Activated CD8-positive, alpha-beta memory T cell treated with anti-CD3 and anti-CD28 coated beads, Interleukin-2, amount 50 U/mL, for 48 hours (primary cell): ENCODE measurements at regions not wholly inside any gene's neighbourhood (a gene's known extent, or its start where the extent isn't known, plus 50 kb on each side); places are given as distances from the start of the nearest gene placed in this dataset.
A peak's percentile ranks its signal among the peaks of the same experiment; 100 is the strongest.

ENCODE experiments used
- DNase-seq: peaks from one replicate; pipeline ENCODE4 v3.0.0-alpha.2; 2020

DNA sequence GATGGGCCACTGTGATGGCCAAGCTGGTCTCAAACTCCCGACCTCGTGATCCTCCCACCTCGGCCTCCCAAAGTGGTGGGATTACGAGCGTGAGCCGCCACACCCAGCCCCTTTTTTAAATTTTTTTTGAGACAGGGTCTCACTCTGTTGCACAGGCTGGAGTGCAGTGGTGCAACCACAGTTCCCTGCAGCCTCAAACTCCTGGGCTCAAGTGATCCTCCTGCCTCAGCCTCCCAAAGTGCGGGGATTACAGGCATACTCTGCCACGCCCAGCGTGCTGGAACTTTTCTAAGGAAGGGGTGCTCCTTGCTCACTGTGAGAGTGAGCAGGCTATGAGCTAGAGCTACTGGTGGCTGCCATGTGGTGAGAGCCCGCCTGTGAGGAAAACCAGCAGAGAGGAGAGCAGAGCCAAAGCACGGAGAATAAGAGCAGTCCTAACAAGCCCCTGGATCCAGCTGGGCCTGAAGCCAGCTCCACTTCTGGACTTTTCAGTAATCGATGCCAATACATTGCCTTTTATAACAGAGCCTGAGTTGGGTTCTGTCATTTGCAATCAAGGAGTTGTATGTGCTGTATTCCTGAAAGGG lies 75.5 kb upstream of the UNC5A start:
- peak; percentile 20 for DNase-seq

DNA sequence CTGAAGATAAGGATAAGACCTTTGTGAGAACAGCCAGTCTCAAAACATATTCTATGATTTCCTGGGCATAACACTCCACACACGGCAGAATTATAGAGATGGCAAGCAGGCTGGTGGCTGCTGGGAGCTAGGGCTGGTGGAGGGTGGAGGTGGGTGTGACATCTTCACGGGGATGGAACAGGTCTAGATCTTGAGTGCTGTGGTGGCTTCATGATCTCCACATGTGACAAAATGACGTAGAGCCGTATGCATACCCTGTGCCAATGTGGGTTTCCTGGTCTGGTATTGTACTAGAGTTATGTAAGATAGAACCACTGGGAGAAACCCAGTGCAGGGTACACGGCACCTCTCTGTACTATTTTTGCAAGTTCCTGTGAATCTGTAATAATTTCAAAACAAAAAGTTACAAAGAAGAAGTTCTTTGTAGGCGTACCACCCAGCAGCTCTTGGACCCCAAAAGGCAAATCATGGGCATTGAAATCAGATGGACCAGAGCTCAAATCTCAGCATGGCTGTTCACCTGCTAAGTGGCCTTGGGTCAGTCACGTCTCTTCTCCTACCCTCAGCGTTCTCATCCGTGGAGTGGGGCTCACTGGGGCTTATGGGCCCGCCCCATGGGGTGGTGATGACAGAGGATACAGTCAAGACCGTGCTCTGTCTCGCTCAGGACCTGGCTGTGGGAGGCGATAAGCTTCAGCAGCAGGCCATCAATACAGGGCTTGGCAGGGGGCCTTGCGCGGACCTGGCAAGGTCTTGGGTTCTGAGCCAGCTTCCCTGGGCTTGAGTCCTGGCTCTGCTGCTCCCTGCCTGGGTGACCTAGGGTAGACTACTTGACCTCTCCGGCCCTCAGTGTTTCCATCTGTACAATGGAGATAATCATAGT lies 74.7 kb upstream of the UNC5A start:
- DNase-seq, result peak; percentile 40

GRCh38 chr5:176736301-176736930 lies 73.9 kb upstream of the UNC5A start:
- peak; percentile 39 for DNase-seq

DNA sequence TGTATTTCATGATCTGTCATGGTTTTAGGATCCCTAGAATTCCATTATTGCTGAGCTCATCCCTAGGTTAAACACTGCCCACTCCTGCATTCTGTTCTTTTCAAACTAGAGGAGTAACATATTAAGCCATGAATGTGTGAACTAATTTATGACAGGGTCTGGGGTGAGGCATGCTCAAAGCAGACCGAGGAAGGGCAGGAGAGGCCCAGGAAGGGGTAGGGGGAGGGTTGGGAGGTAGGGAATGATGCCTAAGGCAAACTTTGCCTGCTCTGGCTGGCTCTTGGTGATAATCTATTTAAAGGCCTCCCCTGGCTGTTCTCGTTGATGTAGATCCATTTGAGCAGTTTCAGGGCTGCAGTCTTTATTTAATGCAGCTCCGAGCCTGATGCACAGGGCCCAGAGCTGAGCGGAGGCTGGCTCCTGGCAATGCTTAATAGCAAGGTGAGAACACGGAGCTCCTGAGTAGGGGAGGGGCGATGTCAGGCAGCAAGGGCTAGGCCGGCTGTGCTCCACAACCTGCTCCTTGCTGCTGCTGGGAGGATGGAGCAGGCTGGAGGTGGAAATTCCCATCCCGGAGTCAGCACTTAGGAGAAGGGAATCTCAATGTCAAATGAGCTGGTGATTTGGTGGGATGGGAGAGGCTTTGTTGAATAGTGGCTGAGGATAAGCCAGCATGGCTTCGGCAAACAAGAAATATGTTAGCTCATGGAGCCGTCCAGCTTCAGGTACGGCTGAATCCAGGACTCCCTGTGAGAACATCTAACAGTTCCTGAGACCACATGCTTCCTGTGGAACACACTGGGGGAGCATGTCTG lies 73.2 kb upstream of the UNC5A start:
- DNase-seq, result peak; percentile 42

- DNase-seq, result peak; percentile 23
Observed at GRCh38 chr5:176737746-176738636, 72.4 kb upstream of the UNC5A start.

DNA sequence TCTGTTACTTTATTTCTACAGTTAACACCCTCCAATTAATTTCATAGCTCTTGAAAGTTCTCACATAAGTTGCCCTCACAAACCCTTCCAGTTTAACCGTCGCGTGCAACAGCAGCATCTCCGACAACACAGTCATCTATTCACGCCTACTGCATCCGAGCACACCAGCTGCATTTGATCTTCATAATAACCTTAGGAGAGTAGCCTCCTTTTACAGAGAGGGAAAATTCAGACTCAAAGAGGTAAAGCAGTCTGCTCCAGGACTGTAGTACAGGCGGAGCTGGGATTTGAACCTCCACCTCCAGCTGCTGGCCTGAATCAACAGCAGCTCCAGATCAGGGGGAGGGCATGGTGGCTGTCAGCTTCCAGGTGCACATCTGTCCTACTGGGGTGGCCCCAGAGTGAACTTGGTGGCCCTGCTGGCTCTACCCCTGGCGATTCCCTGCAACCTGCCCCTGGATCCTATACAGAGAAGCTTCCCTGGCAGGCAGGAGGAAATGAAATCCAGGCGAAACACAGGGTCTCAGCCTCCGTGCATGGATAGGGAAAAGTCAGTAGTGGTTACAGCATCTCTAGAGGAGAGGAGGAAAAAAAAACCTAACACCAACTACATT lies 71.6 kb upstream of the UNC5A start:
- DNase-seq, result peak; percentile 35

GRCh38 chr5:176739461-176740051 lies 70.8 kb upstream of the UNC5A start:
- DNase-seq, result peak; percentile 44

DNA sequence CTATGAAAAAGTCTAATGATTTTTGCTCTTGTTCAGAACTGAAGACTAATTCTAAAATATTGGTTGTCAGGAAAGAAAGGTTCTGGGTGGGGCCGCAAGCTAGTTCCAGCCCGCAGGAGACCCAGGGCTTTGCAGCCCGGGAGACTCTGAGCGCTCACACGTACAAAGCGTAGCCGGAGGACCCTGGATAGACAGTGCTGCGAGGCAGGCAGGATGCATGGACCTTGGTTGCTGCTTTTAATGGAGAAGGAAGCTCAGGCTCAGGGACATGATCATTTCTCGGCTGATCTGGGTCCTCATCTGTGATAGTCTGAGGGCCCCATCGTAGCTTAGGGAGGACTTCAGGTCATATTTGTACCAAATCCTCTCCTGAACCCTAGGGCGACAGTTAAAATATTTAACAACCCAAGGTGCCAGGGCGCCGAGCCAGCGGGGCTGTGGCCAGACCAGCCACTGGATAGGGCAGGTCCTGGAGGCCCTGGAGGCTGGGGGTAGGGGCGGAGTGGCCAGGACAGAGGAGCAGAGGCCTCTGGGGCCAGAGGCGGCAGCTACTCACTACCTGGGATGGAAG lies 70.1 kb upstream of the UNC5A start:
- DNase-seq, result peak; percentile 37

GRCh38 chr5:176740702-176741496 lies 69.5 kb upstream of the UNC5A start:
- peak; percentile 32 for DNase-seq

- DNase-seq, result peak; percentile 37
Observed at GRCh38 chr5:176741561-176742211, 68.7 kb upstream of the UNC5A start.

GRCh38 chr5:176742246-176743105 lies 67.9 kb upstream of the UNC5A start:
- peak; percentile 40 for DNase-seq

DNA sequence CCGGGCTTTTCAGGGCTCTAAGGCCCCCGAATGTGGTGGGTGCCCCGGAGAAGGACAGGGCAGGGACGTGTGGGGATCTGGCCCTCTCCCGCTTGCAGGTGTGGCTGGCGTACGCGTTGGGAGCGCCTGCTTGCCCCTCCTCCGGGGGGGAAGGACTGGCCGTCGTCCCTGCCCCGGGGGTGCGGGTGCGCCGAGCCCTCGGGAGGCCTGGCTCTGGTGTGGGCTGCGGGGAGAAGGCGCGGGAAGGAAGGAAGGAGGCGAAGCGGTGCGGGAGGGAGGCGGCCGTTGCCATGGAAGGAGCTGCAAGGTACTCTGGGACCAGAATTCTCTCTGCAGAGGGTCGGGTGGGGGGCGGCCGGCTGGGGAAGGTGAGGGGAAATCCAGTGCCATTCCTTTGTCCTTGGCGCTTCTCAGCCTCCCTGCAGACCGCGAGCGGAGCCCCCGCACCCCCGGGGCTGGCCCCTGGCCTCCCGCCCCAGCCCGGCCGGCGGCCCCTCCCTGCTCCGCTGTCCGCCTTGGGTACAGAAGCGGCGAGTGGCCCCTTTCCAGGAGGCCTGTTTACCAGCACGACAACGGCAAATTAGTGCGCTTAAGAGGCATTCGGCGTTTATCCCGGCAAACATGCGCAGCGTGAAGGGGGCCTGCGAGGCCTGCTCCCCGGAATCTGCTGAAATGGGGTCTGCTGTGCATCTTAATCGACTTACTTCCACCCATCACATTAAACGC lies 67.1 kb upstream of the UNC5A start:
- DNase-seq, result peak; percentile 51

DNA sequence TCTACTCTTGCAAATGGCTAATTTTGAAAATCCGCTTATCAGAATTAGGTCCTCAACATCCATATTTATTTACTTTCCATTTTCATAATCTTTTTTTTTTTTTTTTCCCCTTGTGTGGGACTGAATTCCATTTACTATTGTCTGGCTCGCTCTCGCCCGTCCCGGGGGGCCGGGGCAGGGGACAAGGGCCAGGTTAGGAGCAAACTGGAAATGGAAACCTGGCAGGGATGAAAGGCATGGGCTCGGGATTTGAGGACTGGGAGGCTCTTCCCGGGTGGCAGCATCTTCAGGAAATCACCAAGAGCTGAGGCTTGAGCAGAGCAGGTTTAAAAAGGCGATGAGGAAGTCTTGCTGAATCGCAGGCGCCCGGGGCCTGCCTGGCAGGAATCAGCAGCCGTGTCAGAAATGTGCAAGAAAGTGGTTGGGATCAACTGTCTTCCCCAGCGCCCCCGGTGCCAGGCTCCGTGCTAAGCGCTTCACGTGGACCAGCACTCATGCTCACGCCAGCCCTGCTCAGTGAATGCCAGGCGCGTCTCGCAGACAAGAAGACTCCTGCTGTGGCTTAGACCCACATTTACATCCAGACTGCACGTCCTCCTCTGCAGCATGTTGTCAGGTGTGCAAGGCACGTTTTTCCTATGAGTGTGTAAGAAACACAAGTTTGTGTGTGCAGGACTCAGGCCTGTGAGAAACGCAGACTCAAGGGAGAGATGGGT lies 66.3 kb upstream of the UNC5A start:
- peak; percentile 49 for DNase-seq

DNA sequence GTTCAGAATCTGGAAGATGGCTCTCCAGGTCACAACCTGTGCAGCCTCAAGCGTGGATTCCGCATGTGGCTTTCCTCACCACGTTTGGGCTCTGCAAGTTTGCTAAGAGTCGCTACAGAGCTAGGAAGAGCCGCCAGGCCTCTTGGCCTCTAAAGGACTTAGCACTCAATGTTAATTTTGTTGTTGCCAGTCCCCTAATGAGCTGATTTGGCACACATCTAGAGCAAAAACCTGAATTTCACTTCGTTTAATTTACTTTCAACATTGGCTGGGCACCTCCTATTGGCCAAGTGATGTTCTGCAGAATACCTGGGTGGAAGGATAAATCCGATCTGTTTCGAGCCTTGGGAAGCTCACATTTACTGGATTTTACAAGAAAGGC lies 65.8 kb upstream of the UNC5A start:
- DNase-seq, result peak; percentile 49

GRCh38 chr5:176747670-176748072 lies 62.7 kb upstream of the UNC5A start:
- DNase-seq, result no peak

DNA sequence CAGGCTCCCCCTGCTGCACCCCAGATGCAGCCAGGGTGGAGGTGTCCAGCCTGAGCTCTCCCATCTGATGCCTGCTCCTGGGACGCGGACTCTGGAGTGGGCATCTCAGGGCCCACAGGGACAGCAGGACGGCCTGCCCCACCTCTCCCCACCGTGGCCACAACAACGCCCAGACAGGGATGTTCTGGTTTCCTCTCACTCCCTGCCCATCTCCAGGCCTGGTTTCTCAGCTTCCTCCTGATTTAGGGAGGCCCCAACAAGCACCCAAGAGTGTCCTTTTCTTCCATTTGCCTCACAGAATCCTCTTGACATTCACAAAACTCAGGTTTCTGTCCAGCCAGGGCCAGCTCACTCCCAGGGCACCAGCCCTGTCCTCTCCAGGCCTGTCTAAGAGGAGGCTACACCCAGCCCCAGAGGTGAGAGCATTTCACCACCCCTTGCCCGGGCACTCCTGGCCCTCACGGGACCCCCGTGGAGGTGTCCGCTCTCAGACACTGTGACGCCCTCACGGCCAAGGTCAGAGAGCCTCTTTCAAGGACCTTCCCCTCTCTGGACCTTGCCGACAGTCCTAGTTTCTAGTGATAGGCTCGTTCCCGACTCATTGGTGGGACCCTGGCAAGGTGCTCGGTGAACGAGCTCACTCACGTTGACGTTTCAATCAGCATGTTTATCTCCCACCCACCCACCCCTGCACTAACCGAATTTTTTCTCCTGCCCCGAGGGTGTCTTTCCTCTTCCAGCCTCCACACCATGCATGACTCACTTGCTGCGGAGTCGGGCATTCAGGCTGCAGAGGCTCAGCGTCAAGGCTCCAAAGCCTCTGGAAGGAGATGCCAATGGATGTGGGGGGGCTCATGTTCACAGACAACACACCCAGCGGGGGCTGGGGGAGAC lies 62.0 kb upstream of the UNC5A start:
- no peak for DNase-seq
